ENCODE measurements at regions not wholly inside any gene's neighbourhood (a gene's known extent, or its start where the extent isn't known, plus 50 kb on each side); places are given as distances from the start of the nearest gene placed in this dataset.

GRCh38 chr11:69969890-69970784 lies 108.0 kb upstream of the ANO1 start:
- peaks cover 6% of the 10 kb centered on the region for H3K27me3 Mint-ChIP-seq
- H3K4me1 ChIP-seq (ENCODE audit: control insufficient read depth in 2 of 2, insufficient read depth in 2 of 2, low read length in 2 of 2): peaks cover 0 to 29% of the 10 kb centered on the region in 2 donors
- H3K4me3 Mint-ChIP-seq: peak overlapping the region; percentile 62
- peaks cover 0 to 7% (median 0%) of the 10 kb centered on the region in 3 donors for H3K9me3 ChIP-seq (ENCODE audit: control extremely low read depth in 1 of 3, control insufficient read depth in 2 of 3, insufficient read depth in 1 of 3, low read length in 2 of 3)
- no peak overlapping the region for H3K27ac ChIP-seq (ENCODE audit: low read length in 2 of 2)
- H3K36me3 ChIP-seq (replicated peaks in 1 of 2; ENCODE audit: control extremely low read depth in 1 of 2, control insufficient read depth in 1 of 2, extremely low read depth in 1 of 2, insufficient read depth in 2 of 2, low read length in 1 of 2): no peaks in the 10 kb centered on the region
- TF ChIP-seq EZH2 (IDR thresholded peaks at IDR 0.05; ENCODE audit: borderline replicate concordance, insufficient read depth, low read depth, low read length, poor library complexity, severe bottlenecking): no peak
- TF ChIP-seq CTCF (IDR thresholded peaks at IDR 0.05): no peak
- H3K4me2 ChIP-seq (replicated peaks; ENCODE audit: low read depth, low read length, poor library complexity, severe bottlenecking): peak overlapping the region; percentile 23
- peak overlapping the region; percentile 46 for H2AFZ ChIP-seq (ENCODE audit: insufficient read depth, low read depth, low read length, poor library complexity, severe bottlenecking)
- peaks cover 20% of the 10 kb centered on the region for H3K4me1 Mint-ChIP-seq
- no peaks in the 10 kb centered on the region for H3K9me3 Mint-ChIP-seq (ENCODE audit: insufficient read depth)
- peaks cover 0 to 11% (median 3%) of the 10 kb centered on the region in 4 experiments for H3K27me3 ChIP-seq (replicated peaks in 1 of 4; ENCODE audit: control extremely low read depth in 1 of 4, control insufficient read depth in 3 of 4, insufficient read depth in 4 of 4, low read length in 3 of 4)
- H3K9ac ChIP-seq (ENCODE audit: low read length): no peak overlapping the region
- intact Hi-C loops (cut with micrococcal nuclease): no loop called here
- H3K4me3 ChIP-seq (ENCODE audit: control extremely low read depth in 1 of 5, extremely low read depth in 1 of 5, insufficient read depth in 1 of 5, low read depth in 2 of 5, low read length in 4 of 5): no peak overlapping the region
- H4K20me1 ChIP-seq (ENCODE audit: control insufficient read depth, insufficient read depth, low read length, poor library complexity, severe bottlenecking): no peaks in the 10 kb centered on the region
- H3K27ac Mint-ChIP-seq: peak overlapping the region; percentile 27
- ATAC-seq (ENCODE audit: low read depth): no peak
- ChIA-PET POLR2A (no interaction called here), CTCF (no interaction called here)
- DNase-seq: peak; percentile 33
- WGBS (ENCODE audit: insufficient coverage): 31% methylated on average over 15 of the region's 21 CpGs
- H3K79me2 ChIP-seq (ENCODE audit: control insufficient read depth, insufficient read depth, low read length): no peaks in the 10 kb centered on the region
